K562 (cell line): ENCODE measurements at regions not wholly inside any gene's neighbourhood (a gene's known extent, or its start where the extent isn't known, plus 50 kb on each side); places are given as distances from the start of the nearest gene placed in this dataset.

ENCODE experiments used
- CHD4 ChIP-seq: fragments of 200-600 bp; sonication (generic); IDR thresholded peaks from 3 replicates; pipeline ENCODE4 v1.6.1; 2012; ENCODE audit warnings: low read depth, mild to moderate bottlenecking, mixed read lengths, low read length, inconsistent platforms; ENCODE audit not compliant: insufficient read depth, insufficient replicate concordance, poor library complexity, severe bottlenecking
- ERF ChIP-seq: fragments of 450-650 bp; formaldehyde crosslinking; IDR thresholded peaks from 2 replicates; pipeline ENCODE4 v1.4.0; 2020; ENCODE audit warnings: mild to moderate bottlenecking, mixed read lengths
- HNRNPK ChIP-seq: fragments of 200-400 bp; formaldehyde crosslinking; IDR thresholded peaks from one replicate; pipeline ENCODE4 v1.6.1; 2018; ENCODE audit warnings: mild to moderate bottlenecking, low read depth, low read length; ENCODE audit not compliant: poor library complexity, severe bottlenecking
- MCM7 ChIP-seq, 2 experiments: fragments of 450-650 bp; IDR thresholded peaks; 2 replicates each; pipeline ENCODE4 v1.6.1; 2016 to 2018
- RAD51 ChIP-seq: fragments of 450-650 bp; IDR thresholded peaks from 2 replicates; pipeline ENCODE4 v1.7.1; 2016; ENCODE audit warnings: low read depth, mild to moderate bottlenecking, borderline replicate concordance
- ZFP36 ChIP-seq: fragments of 150-350 bp; IDR thresholded peaks from 2 replicates; pipeline ENCODE4 v1.6.1; 2018; ENCODE audit warnings: low read length, low read depth; ENCODE audit not compliant: partially characterized antibody
- ZNF3 ChIP-seq: fragments of 250-450 bp; sonication (Bioruptor Pico); IDR thresholded peaks from 2 replicates; pipeline ENCODE4 v1.5.0; 2021; ENCODE audit warnings: mild to moderate bottlenecking, moderate library complexity
- ZNF609 ChIP-seq: sonication (generic); formaldehyde crosslinking; IDR thresholded peaks from 2 replicates; pipeline ENCODE4 v1.8.1; 2023; ENCODE audit warnings: missing genetic modification reagents, mild to moderate bottlenecking, borderline replicate concordance

DNA sequence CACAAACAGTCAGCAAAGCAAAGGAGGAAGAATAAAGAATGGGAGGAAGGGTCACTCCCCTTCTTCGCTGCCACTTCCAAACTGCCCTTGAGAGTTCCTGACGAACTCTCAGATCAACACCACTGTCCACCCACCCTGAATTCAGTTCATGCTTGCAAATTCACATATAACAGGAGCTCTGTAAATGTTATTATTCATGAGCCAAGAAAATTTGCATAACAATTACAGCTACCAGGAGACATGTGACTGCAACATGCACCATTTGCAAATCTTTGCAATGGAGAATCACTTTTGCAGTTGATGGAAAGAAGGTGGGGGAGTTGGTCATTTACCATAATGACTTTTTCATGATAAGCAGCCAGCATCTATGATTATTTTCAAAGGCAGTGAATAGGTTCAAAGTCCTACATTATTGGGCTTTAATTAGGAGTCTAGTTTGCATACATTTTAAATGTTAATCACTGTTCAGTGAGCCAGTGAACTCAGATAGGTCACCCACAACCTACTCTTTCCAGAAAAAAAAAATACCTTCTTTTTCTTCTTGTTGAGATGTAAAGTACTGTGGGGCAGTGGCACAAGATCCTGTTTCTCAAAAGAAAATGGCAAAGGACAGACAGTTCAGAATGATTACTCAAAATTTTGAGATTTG, 149.7 kb downstream of the CAAP1 start (continued):
- TF ChIP-seq HNRNPK = no peak
- no peak for TF ChIP-seq ZNF3 (CRISPR knock-in tag)
- TF ChIP-seq RAD51 = no peak
- TF ChIP-seq CHD4 = no peak
- TF ChIP-seq ERF (CRISPR knock-in tag) = no peak
- TF ChIP-seq MCM7 (IDR thresholded peaks at IDR 0.05) = no peak
- TF ChIP-seq ZFP36 = no peak
- TF ChIP-seq ZNF609 (CRISPR knock-in tag) = no peak
